ENCODE measurements at regions not wholly inside any gene's neighbourhood (a gene's known extent, or its start where the extent isn't known, plus 50 kb on each side); places are given as distances from the start of the nearest gene placed in this dataset.
"Not testable (repeated sequence)": the region's sequence is repeated elsewhere in the genome, so short reads cannot be mapped to it uniquely, and the experiment has no call there.

GRCh38 chr3:130029531-130030289 is 51.9 kb upstream of the ALG1L2 start:
- H3K4me1 ChIP-seq (ENCODE audit: control insufficient read depth, insufficient read depth, low read length); H3K4me3 ChIP-seq; POLR2A ChIA-PET; intact Hi-C loops (cut with micrococcal nuclease; ENCODE audit: unreplicated experiment); in situ Hi-C loops (cut with MboI); H4K20me1 ChIP-seq (ENCODE audit: control insufficient read depth, insufficient read depth); H3K27ac ChIP-seq (ENCODE audit: control insufficient read depth, insufficient read depth); H3K36me3 ChIP-seq (ENCODE audit: control insufficient read depth in 2 of 2, insufficient read depth in 2 of 2, low read length in 1 of 2); H3K4me2 ChIP-seq (ENCODE audit: control insufficient read depth, insufficient read depth); H3K9me3 ChIP-seq (replicated peaks; ENCODE audit: control insufficient read depth, insufficient read depth, low read length); BruUV-seq (replicated peaks); H3K79me2 ChIP-seq (ENCODE audit: control insufficient read depth, insufficient read depth, low read length); SMC1A ChIA-PET (ENCODE audit: uncharacterized antibody, unreplicated experiment); H3K27me3 ChIP-seq (replicated peaks in 1 of 2; ENCODE audit: control insufficient read depth in 2 of 2, insufficient read depth in 2 of 2, low read length in 1 of 2); H2AFZ ChIP-seq (ENCODE audit: control insufficient read depth, low read depth, low read length); ATAC-seq; DNase-seq (ENCODE audit: low read depth, low spot score); FAIRE-seq; H3K9ac ChIP-seq (ENCODE audit: control insufficient read depth, insufficient read depth, low read length): not testable (repeated sequence)
- ChIA-PET RAD21 (ENCODE audit: unreplicated experiment) (interaction anchor here (1.6 kb wide), 1 partner anchor 66 kb away, joined by 3 read pairs; no protein-coding TSS in a partner anchor), CTCF (interaction anchor here (3.8 kb wide), 1 partner anchor 65 kb away, joined by 23 read pairs; no protein-coding TSS in a partner anchor)
- 61% methylated on average over 21 of the region's 22 CpGs for WGBS (ENCODE audit: insufficient coverage, insufficient replicate concordance, low lambda C conversion rate, missing lambda C conversion rate)

Data from GM12878 (cell line).